Nephron progenitor cell (in vitro differentiated cells): ENCODE measurements at regions not wholly inside any gene's neighbourhood (a gene's known extent, or its start where the extent isn't known, plus 50 kb on each side); places are given as distances from the start of the nearest gene placed in this dataset.
A peak's percentile ranks its signal among the peaks of the same experiment; 100 is the strongest.

ENCODE experiments used
- DNase-seq: peaks from one replicate; pipeline ENCODE4 v3.0.0; 2021
- H3K27ac Mint-ChIP-seq: 2 replicates; pipeline ENCODE4 v1.8.0; 2021; ENCODE audit warnings: mild to moderate bottlenecking, moderate library complexity, mixed read lengths
- H3K27me3 Mint-ChIP-seq: 2 replicates; pipeline ENCODE4 v1.8.0; 2021; ENCODE audit warnings: mild to moderate bottlenecking, low read depth, mixed read lengths; ENCODE audit not compliant: poor library complexity
- H3K36me3 Mint-ChIP-seq: 2 replicates; pipeline ENCODE4 v1.8.0; 2021; ENCODE audit warnings: low read depth, mixed read lengths
- H3K4me1 Mint-ChIP-seq: 2 replicates; pipeline ENCODE4 v1.8.0; 2021; ENCODE audit warnings: mixed read lengths
- H3K4me3 Mint-ChIP-seq: 2 replicates; pipeline ENCODE4 v1.8.0; 2021; ENCODE audit warnings: mild to moderate bottlenecking, moderate library complexity, mixed read lengths
- H3K9me3 Mint-ChIP-seq: 2 replicates; pipeline ENCODE4 v1.8.0; 2021; ENCODE audit warnings: mild to moderate bottlenecking, moderate library complexity, mixed read lengths
- CTCF ChIP-seq: fragments of 200-600 bp; sonication (generic); IDR thresholded peaks from 2 replicates; pipeline ENCODE4 v1.5.0; 2021; ENCODE audit warnings: antibody characterized with exemption

- no peaks in the 10 kb centered on the region for H3K9me3 Mint-ChIP-seq
- DNase-seq = no peak
- no peak for TF ChIP-seq CTCF
- no peaks in the 10 kb centered on the region for H3K36me3 Mint-ChIP-seq
- no peak overlapping the region for H3K4me3 Mint-ChIP-seq
- H3K27me3 Mint-ChIP-seq = peaks cover 12% of the 10 kb centered on the region
- H3K4me1 Mint-ChIP-seq = peaks cover 5% of the 10 kb centered on the region
- H3K27ac Mint-ChIP-seq = no peak overlapping the region
These were observed 228.4 kb downstream of the TENT4A start for GRCh38 chr5:6941631-6942030.

- H3K27ac Mint-ChIP-seq = no peak overlapping the region
- no peaks in the 10 kb centered on the region for H3K9me3 Mint-ChIP-seq
- peaks cover 16% of the 10 kb centered on the region for H3K4me1 Mint-ChIP-seq
- peaks cover 7% of the 10 kb centered on the region for H3K27me3 Mint-ChIP-seq
- DNase-seq = no peak
- no peak for TF ChIP-seq CTCF
- no peaks in the 10 kb centered on the region for H3K36me3 Mint-ChIP-seq
- H3K4me3 Mint-ChIP-seq = no peak overlapping the region
These were observed 230.2 kb downstream of the TENT4A start for GRCh38 chr5:6943197-6944112.

- peaks cover 5% of the 10 kb centered on the region for H3K9me3 Mint-ChIP-seq
- no peak for DNase-seq
- peaks cover 28% of the 10 kb centered on the region for H3K4me1 Mint-ChIP-seq
- H3K36me3 Mint-ChIP-seq = no peaks in the 10 kb centered on the region
- peak overlapping the region; percentile 64 for H3K27ac Mint-ChIP-seq
- H3K4me3 Mint-ChIP-seq = no peak overlapping the region
- peaks cover 3% of the 10 kb centered on the region for H3K27me3 Mint-ChIP-seq
- TF ChIP-seq CTCF = no peak
These were observed 235.3 kb downstream of the TENT4A start for GRCh38 chr5:6948562-6948961.

GRCh38 chr5:6949230-6949629, 236.0 kb downstream of the TENT4A start:
- TF ChIP-seq CTCF = no peak
- H3K9me3 Mint-ChIP-seq = peaks cover 11% of the 10 kb centered on the region
- H3K36me3 Mint-ChIP-seq = no peaks in the 10 kb centered on the region
- H3K27me3 Mint-ChIP-seq = peaks cover 5% of the 10 kb centered on the region
- DNase-seq = no peak
- H3K4me3 Mint-ChIP-seq = no peak overlapping the region
- H3K4me1 Mint-ChIP-seq = peaks cover 25% of the 10 kb centered on the region
- H3K27ac Mint-ChIP-seq = no peak overlapping the region

GRCh38 chr5:6950250-6950649, 237.0 kb downstream of the TENT4A start:
- Mint-ChIP-seq H3K4me1 (peaks cover 25% of the 10 kb centered on the region), H3K9me3 (peaks cover 18% of the 10 kb centered on the region), H3K27ac (no peak overlapping the region), H3K36me3 (no peaks in the 10 kb centered on the region), H3K27me3 (peaks cover 12% of the 10 kb centered on the region), H3K4me3 (no peak overlapping the region)
- TF ChIP-seq CTCF = no peak
- DNase-seq = no peak

- peaks cover 18% of the 10 kb centered on the region for H3K9me3 Mint-ChIP-seq
- H3K27ac Mint-ChIP-seq = no peak overlapping the region
- DNase-seq = no peak
- peaks cover 12% of the 10 kb centered on the region for H3K27me3 Mint-ChIP-seq
- no peaks in the 10 kb centered on the region for H3K36me3 Mint-ChIP-seq
- H3K4me1 Mint-ChIP-seq = peaks cover 25% of the 10 kb centered on the region
- no peak for TF ChIP-seq CTCF
- H3K4me3 Mint-ChIP-seq = no peak overlapping the region
These were observed 237.6 kb downstream of the TENT4A start for GRCh38 chr5:6950860-6951259.
